Vagina (tissue), 2 donors: ENCODE measurements at regions not wholly inside any gene's neighbourhood (a gene's known extent, or its start where the extent isn't known, plus 50 kb on each side); places are given as distances from the start of the nearest gene placed in this dataset.

Source experiments
- CTCF ChIP-seq, 3 experiments: fragments of 450-650 bp in 2 of 3; fragments of 200-600 bp in 1 of 3; sonication (generic) in 1 of 3; IDR thresholded peaks; one replicate each; pipeline ENCODE4 v1.5.1; 2017 to 2019; ENCODE audit warnings: antibody characterized with exemption in 3 of 3, mild to moderate bottlenecking in 2 of 3, moderate library complexity in 2 of 3
- POLR2A ChIP-seq, 2 donors: fragments of 450-650 bp; IDR thresholded peaks; one replicate each; pipeline ENCODE4 v1.6.1; 2017; ENCODE audit warnings: antibody characterized with exemption in 2 of 2, mild to moderate bottlenecking in 2 of 2, moderate library complexity in 2 of 2

DNA sequence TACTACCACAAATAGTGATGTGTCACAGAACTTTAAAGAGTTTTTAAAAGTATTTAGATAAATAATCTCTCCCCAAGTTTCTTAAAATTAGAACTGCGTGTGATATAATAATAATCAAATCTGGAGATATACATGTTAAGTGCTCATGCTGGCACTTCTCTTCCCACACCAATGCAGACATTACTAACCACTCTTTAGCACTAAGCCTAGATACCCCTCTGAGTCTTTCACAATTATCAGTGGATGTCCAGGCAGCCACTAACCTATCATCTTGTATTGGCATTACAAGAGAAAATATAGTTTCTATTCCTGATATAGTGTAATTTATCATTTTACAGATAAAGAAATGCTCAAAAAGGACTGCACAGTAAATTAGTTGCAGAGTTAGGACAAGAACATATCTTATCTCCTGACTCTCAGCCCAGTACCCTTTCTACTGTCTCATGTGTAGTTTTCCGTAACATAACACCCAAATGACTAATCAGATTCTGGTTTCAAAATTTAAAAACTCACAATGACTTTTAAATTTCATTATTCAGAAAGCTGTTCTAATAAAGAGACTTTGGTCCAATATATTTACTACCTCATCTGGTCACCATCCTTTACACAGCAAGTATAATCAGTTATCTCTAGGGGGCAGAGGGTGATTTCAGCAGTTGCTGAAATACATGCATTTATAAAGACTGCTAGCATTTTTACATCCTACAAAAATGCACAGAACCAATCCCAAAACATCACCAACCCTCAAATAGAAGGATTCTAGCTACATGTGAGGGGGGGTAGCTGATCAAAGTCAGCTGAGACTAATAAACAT is 215.5 kb upstream of the MCHR2 start:
- no peak for TF ChIP-seq CTCF (IDR thresholded peaks at IDR 0.05)
- TF ChIP-seq POLR2A (IDR thresholded peaks at IDR 0.05): no peak
